Neural crest cell (in vitro differentiated cells): ENCODE measurements at regions not wholly inside any gene's neighbourhood (a gene's known extent, or its start where the extent isn't known, plus 50 kb on each side); places are given as distances from the start of the nearest gene placed in this dataset.
"Not testable (repeated sequence)": the region's sequence is repeated elsewhere in the genome, so short reads cannot be mapped to it uniquely, and the experiment has no call there.

Source experiments
- DNase-seq: peaks from one replicate; pipeline ENCODE4 v3.0.0; 2021; ENCODE audit warnings: low read depth, mixed read lengths, low spot score
- H3K27ac Mint-ChIP-seq: one replicate; pipeline ENCODE4 v1.8.0; 2021; ENCODE audit warnings: mild to moderate bottlenecking, mixed read lengths; ENCODE audit not compliant: unreplicated experiment
- H3K27me3 Mint-ChIP-seq: 2 replicates; pipeline ENCODE4 v1.8.0; 2021; ENCODE audit warnings: low read depth, mild to moderate bottlenecking, mixed read lengths
- H3K36me3 Mint-ChIP-seq: 2 replicates; pipeline ENCODE4 v1.8.0; 2021; ENCODE audit warnings: low read depth, mild to moderate bottlenecking, mixed read lengths
- H3K4me1 Mint-ChIP-seq: 2 replicates; pipeline ENCODE4 v1.8.0; 2021; ENCODE audit warnings: mixed read lengths
- H3K4me3 Mint-ChIP-seq: one replicate; pipeline ENCODE4 v1.8.0; 2021; ENCODE audit warnings: mild to moderate bottlenecking, mixed read lengths
- H3K9me3 Mint-ChIP-seq: 2 replicates; pipeline ENCODE4 v1.8.0; 2021; ENCODE audit warnings: mixed read lengths
- CTCF ChIP-seq: fragments of 200-600 bp; sonication (generic); conservative IDR thresholded peaks from 2 replicates; pipeline ENCODE4 v1.5.0; 2021; ENCODE audit warnings: antibody characterized with exemption, mild to moderate bottlenecking

GRCh38 chr5:99543841-99544240 is 615.0 kb upstream of the CHD1 start:
- no peak for TF ChIP-seq CTCF
- Mint-ChIP-seq H3K9me3 (peaks cover 2% of the 10 kb centered on the region), H3K36me3 (no peaks in the 10 kb centered on the region), H3K27me3 (no peaks in the 10 kb centered on the region), H3K4me3 (no peak overlapping the region), H3K27ac (no peak overlapping the region), H3K4me1 (peaks cover 5% of the 10 kb centered on the region)
- DNase-seq: no peak

- H3K27me3 Mint-ChIP-seq, H3K4me1 Mint-ChIP-seq, H3K36me3 Mint-ChIP-seq, H3K27ac Mint-ChIP-seq, H3K9me3 Mint-ChIP-seq, H3K4me3 Mint-ChIP-seq, DNase-seq: not testable (repeated sequence)
Measured at GRCh38 chr5:99534241-99534640, 605.4 kb upstream of the CHD1 start.

- H3K4me1 Mint-ChIP-seq, H3K36me3 Mint-ChIP-seq, H3K27ac Mint-ChIP-seq, H3K27me3 Mint-ChIP-seq, H3K4me3 Mint-ChIP-seq, DNase-seq, H3K9me3 Mint-ChIP-seq: not testable (repeated sequence)
Measured at GRCh38 chr5:99521666-99522065, 592.9 kb upstream of the CHD1 start.

- peak overlapping the region; percentile 9 for H3K27ac Mint-ChIP-seq
- not testable (repeated sequence) for H3K4me1 Mint-ChIP-seq, H3K4me3 Mint-ChIP-seq, H3K9me3 Mint-ChIP-seq, H3K27me3 Mint-ChIP-seq, H3K36me3 Mint-ChIP-seq, DNase-seq
Measured at GRCh38 chr5:99515864-99516490, 587.2 kb upstream of the CHD1 start.

- H3K4me3 Mint-ChIP-seq, H3K36me3 Mint-ChIP-seq, H3K27me3 Mint-ChIP-seq, DNase-seq, H3K4me1 Mint-ChIP-seq, H3K9me3 Mint-ChIP-seq, H3K27ac Mint-ChIP-seq: not testable (repeated sequence)
Measured at GRCh38 chr5:99510237-99510866, 581.5 kb upstream of the CHD1 start.

GRCh38 chr5:99509064-99509463 is 580.3 kb upstream of the CHD1 start:
- not testable (repeated sequence) for H3K27ac Mint-ChIP-seq, H3K4me3 Mint-ChIP-seq, H3K27me3 Mint-ChIP-seq, H3K36me3 Mint-ChIP-seq, H3K4me1 Mint-ChIP-seq, H3K9me3 Mint-ChIP-seq, DNase-seq

GRCh38 chr5:99495456-99495855 is 566.6 kb upstream of the CHD1 start:
- DNase-seq, H3K4me3 Mint-ChIP-seq, H3K4me1 Mint-ChIP-seq, H3K27ac Mint-ChIP-seq, H3K9me3 Mint-ChIP-seq, H3K27me3 Mint-ChIP-seq, H3K36me3 Mint-ChIP-seq: not testable (repeated sequence)

- not testable (repeated sequence) for H3K4me1 Mint-ChIP-seq, H3K4me3 Mint-ChIP-seq, H3K9me3 Mint-ChIP-seq, H3K27me3 Mint-ChIP-seq, H3K27ac Mint-ChIP-seq, DNase-seq, H3K36me3 Mint-ChIP-seq
Measured at GRCh38 chr5:99478450-99478849, 549.6 kb upstream of the CHD1 start.

- H3K4me3 Mint-ChIP-seq, H3K27me3 Mint-ChIP-seq, H3K27ac Mint-ChIP-seq, H3K9me3 Mint-ChIP-seq, DNase-seq, H3K4me1 Mint-ChIP-seq, H3K36me3 Mint-ChIP-seq: not testable (repeated sequence)
Measured at GRCh38 chr5:99473328-99473727, 544.5 kb upstream of the CHD1 start.

- not testable (repeated sequence) for DNase-seq
Measured at GRCh38 chr5:99471726-99472125, 542.9 kb upstream of the CHD1 start.

GRCh38 chr5:99471178-99471577 is 542.4 kb upstream of the CHD1 start:
- not testable (repeated sequence) for H3K4me3 Mint-ChIP-seq, H3K27me3 Mint-ChIP-seq

More at GRCh38 chr5:99471726-99472125, 542.9 kb upstream of the CHD1 start:
- H3K9me3 Mint-ChIP-seq, H3K27me3 Mint-ChIP-seq, H3K4me1 Mint-ChIP-seq, H3K36me3 Mint-ChIP-seq, H3K27ac Mint-ChIP-seq, H3K4me3 Mint-ChIP-seq: not testable (repeated sequence)

GRCh38 chr5:99470636-99471035 is 541.8 kb upstream of the CHD1 start:
- not testable (repeated sequence) for H3K27me3 Mint-ChIP-seq, H3K4me1 Mint-ChIP-seq, H3K9me3 Mint-ChIP-seq, DNase-seq, H3K27ac Mint-ChIP-seq, H3K36me3 Mint-ChIP-seq, H3K4me3 Mint-ChIP-seq

More at GRCh38 chr5:99471178-99471577, 542.4 kb upstream of the CHD1 start:
- not testable (repeated sequence) for DNase-seq, H3K27ac Mint-ChIP-seq, H3K36me3 Mint-ChIP-seq, H3K9me3 Mint-ChIP-seq, H3K4me1 Mint-ChIP-seq
